ENCODE measurements at regions not wholly inside any gene's neighbourhood (a gene's known extent, or its start where the extent isn't known, plus 50 kb on each side); places are given as distances from the start of the nearest gene placed in this dataset.

GRCh38 chr5:121704291-121704690 is 147.4 kb upstream of the FTMT start:
- DNase-seq = no peak
- Mint-ChIP-seq H3K27me3 (ENCODE audit: unreplicated experiment) (no peaks in the 10 kb centered on the region), H3K4me1 (ENCODE audit: low read depth, unreplicated experiment) (no peaks in the 10 kb centered on the region), H3K9me3 (ENCODE audit: unreplicated experiment) (no peaks in the 10 kb centered on the region), H3K36me3 (ENCODE audit: unreplicated experiment) (no peaks in the 10 kb centered on the region), H3K27ac (ENCODE audit: unreplicated experiment) (no peak overlapping the region), H3K4me3 (ENCODE audit: unreplicated experiment) (no peak overlapping the region)
- TF ChIP-seq, protein P1, sequence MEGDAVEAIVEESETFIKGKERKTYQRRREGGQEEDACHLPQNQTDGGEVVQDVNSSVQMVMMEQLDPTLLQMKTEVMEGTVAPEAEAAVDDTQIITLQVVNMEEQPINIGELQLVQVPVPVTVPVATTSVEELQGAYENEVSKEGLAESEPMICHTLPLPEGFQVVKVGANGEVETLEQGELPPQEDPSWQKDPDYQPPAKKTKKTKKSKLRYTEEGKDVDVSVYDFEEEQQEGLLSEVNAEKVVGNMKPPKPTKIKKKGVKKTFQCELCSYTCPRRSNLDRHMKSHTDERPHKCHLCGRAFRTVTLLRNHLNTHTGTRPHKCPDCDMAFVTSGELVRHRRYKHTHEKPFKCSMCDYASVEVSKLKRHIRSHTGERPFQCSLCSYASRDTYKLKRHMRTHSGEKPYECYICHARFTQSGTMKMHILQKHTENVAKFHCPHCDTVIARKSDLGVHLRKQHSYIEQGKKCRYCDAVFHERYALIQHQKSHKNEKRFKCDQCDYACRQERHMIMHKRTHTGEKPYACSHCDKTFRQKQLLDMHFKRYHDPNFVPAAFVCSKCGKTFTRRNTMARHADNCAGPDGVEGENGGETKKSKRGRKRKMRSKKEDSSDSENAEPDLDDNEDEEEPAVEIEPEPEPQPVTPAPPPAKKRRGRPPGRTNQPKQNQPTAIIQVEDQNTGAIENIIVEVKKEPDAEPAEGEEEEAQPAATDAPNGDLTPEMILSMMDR (IDR thresholded peaks at IDR 0.05; ENCODE audit: partially characterized antibody, unreplicated experiment) = no peak

DNA sequence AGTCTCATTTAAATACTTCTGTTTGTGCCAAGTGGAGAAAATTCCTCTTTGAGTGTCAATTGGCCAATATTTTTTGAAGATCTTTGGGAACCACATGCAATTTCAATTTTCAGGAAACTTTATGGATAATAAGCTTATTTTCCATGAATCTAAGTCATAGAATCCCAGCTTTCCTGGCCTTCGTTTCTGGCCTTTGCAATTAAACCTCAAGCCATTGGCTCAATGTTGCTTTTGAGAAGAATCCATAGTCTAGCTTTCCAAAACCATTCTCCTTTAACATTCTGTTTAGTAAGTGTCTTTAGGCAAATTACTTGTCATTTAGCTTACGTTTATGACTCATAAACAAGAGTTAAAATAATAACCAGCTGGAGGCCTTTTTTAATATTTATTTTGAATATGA is 145.0 kb upstream of the FTMT start:
- Mint-ChIP-seq H3K4me1 (ENCODE audit: low read depth, unreplicated experiment) (no peaks in the 10 kb centered on the region), H3K27ac (ENCODE audit: unreplicated experiment) (no peak overlapping the region), H3K27me3 (ENCODE audit: unreplicated experiment) (no peaks in the 10 kb centered on the region), H3K9me3 (ENCODE audit: unreplicated experiment) (no peaks in the 10 kb centered on the region), H3K4me3 (ENCODE audit: unreplicated experiment) (no peak overlapping the region), H3K36me3 (ENCODE audit: unreplicated experiment) (no peaks in the 10 kb centered on the region)
- DNase-seq = no peak
- TF ChIP-seq, protein P1 (IDR thresholded peaks at IDR 0.05; ENCODE audit: partially characterized antibody, unreplicated experiment) = no peak

- Mint-ChIP-seq H3K4me1 (ENCODE audit: low read depth, unreplicated experiment) (no peaks in the 10 kb centered on the region), H3K9me3 (ENCODE audit: unreplicated experiment) (no peaks in the 10 kb centered on the region), H3K27me3 (ENCODE audit: unreplicated experiment) (no peaks in the 10 kb centered on the region), H3K36me3 (ENCODE audit: unreplicated experiment) (no peaks in the 10 kb centered on the region), H3K27ac (ENCODE audit: unreplicated experiment) (no peak overlapping the region), H3K4me3 (ENCODE audit: unreplicated experiment) (no peak overlapping the region)
- no peak for DNase-seq
- TF ChIP-seq, protein P1 (IDR thresholded peaks at IDR 0.05; ENCODE audit: partially characterized antibody, unreplicated experiment) = no peak
Observed at GRCh38 chr5:121707178-121707577, 144.5 kb upstream of the FTMT start.

GRCh38 chr5:121711416-121711815 is 140.3 kb upstream of the FTMT start:
- no peaks in the 10 kb centered on the region for H3K4me1 Mint-ChIP-seq (ENCODE audit: low read depth, unreplicated experiment)
- no peaks in the 10 kb centered on the region for H3K36me3 Mint-ChIP-seq (ENCODE audit: unreplicated experiment)
- H3K27ac Mint-ChIP-seq (ENCODE audit: unreplicated experiment) = no peak overlapping the region
- no peaks in the 10 kb centered on the region for H3K9me3 Mint-ChIP-seq (ENCODE audit: unreplicated experiment)
- no peak overlapping the region for H3K4me3 Mint-ChIP-seq (ENCODE audit: unreplicated experiment)
- no peaks in the 10 kb centered on the region for H3K27me3 Mint-ChIP-seq (ENCODE audit: unreplicated experiment)
- DNase-seq = no peak
- TF ChIP-seq, protein P1 (IDR thresholded peaks at IDR 0.05; ENCODE audit: partially characterized antibody, unreplicated experiment) = no peak

DNA sequence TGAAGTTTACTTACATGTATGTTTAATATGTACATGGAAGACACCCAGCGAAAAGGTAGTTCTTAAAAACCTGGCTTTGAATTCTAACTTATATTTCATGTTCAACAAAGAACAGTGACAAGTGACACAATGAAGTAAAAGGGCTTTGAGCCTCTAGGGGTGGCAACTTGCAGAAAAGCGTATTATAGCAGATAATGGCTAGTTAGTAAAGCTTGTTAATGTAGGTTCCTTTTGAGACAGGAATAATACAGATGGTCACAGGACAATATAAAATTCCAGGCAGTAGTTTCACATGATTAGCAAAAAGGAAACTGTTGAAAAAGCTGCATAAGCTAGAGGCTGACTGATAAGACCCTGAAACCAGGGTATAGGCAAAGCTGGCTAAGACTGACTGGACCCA is 132.4 kb upstream of the FTMT start:
- DNase-seq = no peak
- Mint-ChIP-seq H3K27ac (ENCODE audit: unreplicated experiment) (no peak overlapping the region), H3K36me3 (ENCODE audit: unreplicated experiment) (no peaks in the 10 kb centered on the region), H3K27me3 (ENCODE audit: unreplicated experiment) (no peaks in the 10 kb centered on the region), H3K4me1 (ENCODE audit: low read depth, unreplicated experiment) (peaks cover 1% of the 10 kb centered on the region), H3K9me3 (ENCODE audit: unreplicated experiment) (no peaks in the 10 kb centered on the region), H3K4me3 (ENCODE audit: unreplicated experiment) (no peak overlapping the region)
- TF ChIP-seq, protein P1 (IDR thresholded peaks at IDR 0.05; ENCODE audit: partially characterized antibody, unreplicated experiment) = no peak

Data from glutamatergic neuron (in vitro differentiated cells).